HG02763 (cell line): ENCODE measurements at regions not wholly inside any gene's neighbourhood (a gene's known extent, or its start where the extent isn't known, plus 50 kb on each side); places are given as distances from the start of the nearest gene placed in this dataset.
"Not testable (repeated sequence)": the region's sequence is repeated elsewhere in the genome, so short reads cannot be mapped to it uniquely, and the experiment has no call there.

Experiments used
- ATAC-seq: cut with Tn5 transposase; IDR thresholded peaks from one replicate; pipeline ENCODE4 v1.9.1; 2021; ENCODE audit warnings: mild to moderate bottlenecking, moderate library complexity; ENCODE audit not compliant: unreplicated experiment

DNA sequence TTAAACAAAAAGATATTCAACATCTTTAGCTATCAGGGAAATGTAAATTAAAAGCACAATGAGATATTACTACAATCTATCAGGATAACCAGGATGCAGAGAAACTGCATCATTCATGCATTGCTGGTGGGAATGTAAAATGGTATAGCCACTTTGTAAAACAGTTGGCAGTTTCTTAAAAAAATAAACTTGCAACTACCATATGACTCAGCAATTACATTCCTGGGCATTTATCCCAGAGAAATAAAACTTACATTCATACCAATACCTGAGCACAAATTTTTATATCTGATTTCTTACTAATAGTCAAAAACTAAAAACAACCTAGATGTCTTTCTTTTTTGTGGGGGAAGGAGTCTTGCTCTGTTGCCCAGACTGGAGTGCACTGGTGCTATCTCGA lies 190.3 kb upstream of the TAB2 start:
- ATAC-seq = no peak

DNA sequence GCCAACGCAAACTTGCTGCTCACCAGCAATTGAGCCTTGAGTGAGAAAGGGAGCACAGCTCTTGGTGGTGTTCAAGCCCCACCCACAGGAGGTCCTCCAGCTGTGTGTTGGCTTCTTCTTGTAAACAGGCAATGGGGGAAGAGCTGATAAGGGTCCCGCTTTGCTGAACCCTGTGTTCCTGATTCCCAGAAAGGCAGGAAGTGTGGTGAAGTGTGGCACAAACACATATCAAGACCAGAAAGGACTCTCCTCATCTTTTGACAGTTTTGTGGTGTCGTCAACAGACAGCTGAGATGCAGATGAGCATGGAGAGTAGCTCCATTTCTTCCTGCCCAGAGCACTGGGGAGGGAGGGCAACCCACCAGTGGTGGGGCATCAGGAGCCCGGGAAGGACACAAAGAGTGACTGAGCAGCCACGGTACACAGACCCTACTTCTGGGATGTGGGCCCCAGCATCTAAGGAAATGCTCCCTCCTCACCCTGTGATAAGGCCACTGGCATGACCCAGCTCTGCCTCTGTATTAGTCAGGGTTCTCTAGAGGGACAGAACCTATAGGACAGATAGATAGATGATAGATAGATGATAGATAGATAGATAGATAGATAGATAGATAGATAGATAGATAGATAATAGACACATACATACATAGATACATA lies 188.9 kb upstream of the TAB2 start:
- ATAC-seq = no peak

DNA sequence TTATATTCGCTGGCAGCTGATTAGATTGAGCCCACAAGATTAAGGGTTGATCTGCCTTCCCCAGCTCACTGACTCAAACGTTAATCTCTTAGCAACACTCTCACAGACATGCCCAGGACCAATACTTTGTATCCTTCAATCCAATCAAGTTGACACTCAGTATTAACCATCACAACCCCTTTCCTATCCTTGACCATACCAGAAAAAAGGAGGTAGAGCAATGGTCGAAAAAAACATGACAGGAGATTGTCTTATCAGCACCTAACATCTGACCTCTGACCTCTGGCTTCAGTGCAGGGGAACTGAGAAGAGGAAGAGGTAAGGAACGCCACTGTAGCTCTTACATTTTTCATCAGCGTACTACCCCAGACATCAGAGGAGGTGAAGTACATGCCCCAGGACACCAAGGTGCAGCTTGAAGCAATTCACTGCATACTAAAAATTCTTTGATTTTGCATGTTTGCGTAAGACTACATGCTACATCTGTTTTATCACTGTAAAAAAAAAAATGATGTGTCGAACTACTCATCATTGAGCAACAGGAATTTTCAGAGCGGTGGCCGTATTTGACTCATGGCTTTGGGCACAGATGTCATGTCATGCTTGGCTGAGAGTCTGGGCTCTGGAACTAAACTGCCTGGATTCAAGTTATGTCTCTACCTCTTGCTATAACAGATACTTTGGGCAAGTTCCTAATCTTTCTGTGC lies 188.0 kb upstream of the TAB2 start:
- no peak for ATAC-seq

DNA sequence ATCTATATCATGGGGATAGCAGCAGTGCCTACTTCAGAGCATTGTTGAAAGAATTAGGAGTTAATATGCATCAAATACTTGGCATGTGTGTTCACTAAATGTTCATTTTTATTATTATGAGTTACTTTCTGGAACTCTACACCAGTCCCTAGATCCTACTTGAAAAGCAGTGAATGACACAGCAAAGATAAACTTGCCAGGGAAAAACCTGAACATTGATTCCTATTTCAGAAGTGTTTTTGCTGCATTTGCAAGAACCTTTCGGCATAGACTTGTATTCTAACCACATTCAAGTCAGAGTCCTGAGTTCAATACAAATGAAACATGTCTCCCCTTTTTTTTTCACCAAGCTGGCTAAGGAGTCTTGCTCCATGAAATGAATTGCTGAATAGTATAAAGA lies 187.4 kb upstream of the TAB2 start:
- no peak for ATAC-seq

DNA sequence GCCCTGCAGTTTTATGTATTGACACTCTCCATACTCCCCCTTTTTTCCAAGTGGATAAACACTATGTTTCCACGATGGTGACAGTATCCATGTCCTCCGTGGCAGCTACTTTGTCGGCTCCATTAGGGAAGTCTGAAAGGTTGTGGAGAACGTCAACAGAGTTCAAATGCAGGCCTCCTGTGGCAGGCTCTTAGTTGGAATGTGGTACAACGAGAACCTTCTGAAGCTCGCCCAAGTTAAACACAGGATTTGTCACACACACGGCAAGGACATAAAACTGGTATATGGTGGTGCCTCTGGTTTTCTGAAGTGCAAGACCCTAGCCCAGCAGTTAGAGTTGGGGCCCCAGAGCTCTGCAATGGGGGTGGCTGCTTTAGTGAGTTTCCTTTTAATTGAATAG lies 187.0 kb upstream of the TAB2 start:
- ATAC-seq = no peak

DNA sequence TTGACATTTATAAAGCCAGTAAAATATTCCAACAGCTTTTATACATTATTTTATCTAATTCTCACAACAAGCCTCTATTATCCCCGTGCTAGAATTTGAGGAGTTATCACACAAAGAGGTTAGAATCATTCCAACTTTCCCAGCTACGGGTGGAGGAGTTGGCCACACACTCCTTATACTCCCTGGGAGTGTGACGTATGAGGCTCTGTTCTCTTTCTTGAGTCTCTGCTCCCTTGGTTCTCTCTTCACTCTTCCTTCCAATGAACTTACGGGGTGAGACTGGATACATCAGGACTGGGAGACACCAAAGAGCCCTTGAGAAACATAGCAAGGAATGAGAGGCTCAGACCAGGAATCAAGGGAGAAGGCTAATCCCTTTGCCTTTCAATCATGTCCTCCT lies 185.6 kb upstream of the TAB2 start:
- no peak for ATAC-seq

DNA sequence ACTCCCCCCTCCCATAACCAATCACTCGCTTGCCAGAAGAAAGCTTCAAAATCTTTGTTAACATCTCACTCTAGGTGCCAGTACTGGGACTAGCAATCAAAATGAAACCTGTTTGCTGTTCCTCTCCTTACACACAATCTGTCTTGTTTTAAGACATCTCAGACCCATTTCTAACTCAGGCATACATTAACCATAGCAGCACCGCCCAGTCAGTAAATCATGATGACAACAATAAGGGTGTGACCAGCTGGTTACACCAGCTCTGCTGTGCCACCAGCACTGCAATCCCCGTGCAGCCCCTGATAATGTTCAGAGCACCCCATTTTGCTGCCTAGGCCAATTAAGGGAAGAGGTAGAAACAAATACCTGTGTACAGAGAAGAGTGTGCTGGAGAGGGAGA lies 185.2 kb upstream of the TAB2 start:
- ATAC-seq = no peak

DNA sequence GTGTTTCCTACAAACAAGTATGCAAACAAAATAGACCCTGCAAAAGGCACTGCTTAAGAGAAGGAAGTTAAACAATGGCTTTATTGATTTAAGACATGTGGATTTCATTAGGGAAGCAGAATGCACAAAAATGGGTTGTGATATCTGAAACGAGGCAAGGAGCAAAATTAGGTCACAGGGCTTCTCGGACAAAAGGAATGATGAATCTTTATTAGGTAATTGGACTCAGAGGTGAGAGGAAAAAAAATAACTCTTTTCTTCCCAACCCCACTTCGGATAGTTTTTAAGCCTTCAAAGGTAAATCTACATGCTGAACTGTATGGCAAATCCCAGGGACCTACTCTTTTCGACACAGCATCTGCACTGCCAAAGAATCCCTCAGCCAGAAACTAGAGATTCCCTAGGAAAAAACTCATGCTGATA lies 183.0 kb upstream of the TAB2 start:
- ATAC-seq = no peak

DNA sequence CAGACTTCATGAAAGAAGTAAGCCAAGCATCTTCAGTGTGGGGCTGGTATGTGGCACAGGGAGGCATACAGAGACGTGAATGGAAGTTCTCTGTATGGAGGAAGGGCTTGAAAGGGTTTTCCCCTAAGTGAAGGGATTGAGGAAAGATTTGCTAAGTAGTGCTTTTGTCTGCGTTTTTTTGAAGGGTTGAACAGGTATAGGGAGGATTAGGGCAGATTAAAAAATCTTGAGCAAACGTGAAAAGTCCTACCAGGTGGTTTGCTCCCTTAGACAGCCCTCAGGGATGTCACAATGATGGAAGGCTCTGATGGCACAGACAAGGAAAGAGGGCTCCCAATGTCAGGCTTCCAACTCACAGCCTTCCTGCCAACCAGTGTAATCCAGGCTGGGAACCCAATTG lies 181.7 kb upstream of the TAB2 start:
- no peak for ATAC-seq

DNA sequence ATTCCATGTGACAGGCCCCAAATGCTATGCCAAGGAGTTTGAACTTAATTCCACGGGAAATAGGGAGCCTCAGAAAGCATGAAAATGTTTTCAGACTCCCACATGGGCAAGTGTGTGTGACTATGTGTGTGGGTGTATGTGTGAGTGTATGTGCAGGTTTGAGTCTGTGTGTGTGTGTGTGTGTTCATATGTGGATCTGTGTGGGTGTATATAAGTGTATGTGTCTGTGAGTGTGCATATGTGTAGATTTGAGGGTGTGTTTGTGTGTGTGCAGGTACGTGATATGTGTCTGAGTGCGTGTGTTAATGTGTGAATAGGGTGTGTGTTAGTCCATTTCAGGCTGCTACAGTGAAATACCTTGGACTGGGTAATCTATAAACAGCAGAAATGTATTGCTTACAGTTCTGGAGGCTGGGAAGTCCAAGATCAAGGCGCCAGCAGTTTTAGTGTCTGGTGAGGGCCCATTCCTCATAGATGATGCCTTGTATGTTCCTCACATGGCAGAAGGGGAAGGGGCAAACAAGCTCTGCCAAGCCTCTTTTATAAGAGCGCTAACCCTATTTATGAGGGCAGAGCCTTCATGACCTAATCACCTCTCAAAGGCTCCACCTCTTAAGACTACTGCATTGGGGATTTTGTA lies 181.1 kb upstream of the TAB2 start:
- ATAC-seq = no peak

DNA sequence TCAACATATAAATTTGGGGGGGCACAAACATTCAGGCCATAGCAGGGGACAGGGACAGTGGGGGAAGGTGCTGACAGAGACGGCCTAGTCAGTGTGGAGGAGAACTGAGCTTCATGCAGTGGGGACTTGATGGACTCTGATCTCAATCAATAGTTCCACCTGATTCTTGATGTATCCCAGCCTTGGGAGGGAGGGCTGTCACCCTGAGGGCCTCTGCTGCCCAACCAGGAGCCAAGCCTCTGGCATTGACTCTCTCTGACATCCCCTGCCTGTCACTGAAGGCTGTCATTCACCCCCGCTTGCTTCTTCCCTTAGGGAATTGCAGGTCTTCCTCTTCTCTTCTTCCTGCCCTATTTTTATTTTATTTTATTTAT lies 180.6 kb upstream of the TAB2 start:
- no peak for ATAC-seq

DNA sequence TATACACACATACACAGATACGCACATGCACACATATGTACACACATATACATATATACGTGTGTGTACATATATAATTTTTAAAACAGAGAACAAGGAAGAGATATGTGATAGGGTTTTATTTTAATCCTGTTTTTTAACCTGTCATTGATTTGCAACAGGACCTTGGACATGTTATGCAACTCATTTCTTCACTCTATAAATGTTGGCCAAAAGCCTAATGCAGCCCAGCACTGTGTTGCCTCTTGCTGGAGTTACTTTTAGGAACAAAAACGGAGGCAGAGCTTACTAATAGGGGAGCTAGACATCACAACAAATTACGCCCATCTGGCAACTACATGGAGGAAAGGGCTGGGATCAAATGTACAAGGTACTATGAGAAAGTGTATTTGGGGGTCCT lies 179.9 kb upstream of the TAB2 start:
- ATAC-seq = no peak

DNA sequence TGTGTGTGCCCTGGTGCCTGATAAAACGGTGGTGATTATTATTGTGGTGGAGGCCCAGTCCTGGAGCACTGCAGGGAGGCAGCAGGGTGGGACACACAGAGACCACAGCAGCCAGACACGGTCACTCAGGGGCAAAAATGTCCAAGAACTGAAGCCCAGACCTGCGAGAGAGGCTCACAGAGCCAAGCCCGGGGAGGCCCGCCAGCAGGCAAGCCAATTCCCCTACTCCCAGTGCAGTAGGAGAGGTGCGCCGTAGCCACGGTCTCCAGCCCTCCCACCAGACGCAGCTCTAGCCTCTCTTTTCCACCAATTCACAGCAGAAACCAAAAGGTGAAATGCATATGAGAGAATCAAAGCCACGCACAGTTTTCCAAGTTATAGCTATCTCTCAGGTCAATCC lies 179.4 kb upstream of the TAB2 start:
- no peak for ATAC-seq

DNA sequence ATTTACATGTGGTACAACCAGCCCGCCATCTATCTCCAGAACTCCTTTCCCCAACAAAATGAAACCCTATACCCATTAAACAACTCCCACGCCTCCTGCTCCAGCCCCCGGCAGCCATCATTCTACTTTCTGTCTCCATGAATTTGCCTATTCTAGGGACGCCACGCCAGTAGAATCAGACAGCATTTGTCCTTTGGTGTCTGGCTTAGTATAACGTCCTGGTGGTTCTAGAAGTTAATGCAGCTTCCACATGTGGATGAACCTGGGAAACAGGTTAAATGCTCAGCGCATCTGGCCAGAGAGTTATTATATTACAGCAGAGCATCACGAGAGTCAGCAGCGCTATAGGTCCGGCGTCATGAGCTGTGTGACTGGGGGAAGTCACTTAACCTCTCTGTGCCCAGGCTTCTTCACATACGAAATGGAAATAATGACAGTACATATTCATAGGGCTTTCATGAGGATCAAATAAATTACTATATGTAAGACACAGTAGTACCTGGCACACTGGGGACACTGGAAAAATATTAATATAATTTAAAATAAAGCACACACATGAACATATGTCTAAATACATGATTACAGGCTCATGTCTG lies 178.7 kb upstream of the TAB2 start:
- ATAC-seq = no peak

DNA sequence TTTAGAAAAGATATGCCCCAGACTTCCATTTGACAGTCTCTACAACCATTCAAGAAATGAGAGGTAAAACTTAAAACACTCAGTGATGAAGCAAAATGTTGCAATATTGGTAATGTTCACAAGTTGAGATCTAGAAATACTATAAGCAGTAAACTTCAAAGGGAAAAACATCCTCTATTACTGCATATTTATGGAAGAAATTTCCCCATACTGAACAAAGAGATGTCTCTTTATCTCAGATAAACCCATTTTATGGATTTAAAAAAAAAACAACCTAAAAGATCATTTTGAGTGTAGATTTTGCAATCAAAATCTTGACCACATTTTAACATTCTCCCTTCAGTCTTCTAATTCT lies 177.8 kb upstream of the TAB2 start:
- ATAC-seq = no peak

DNA sequence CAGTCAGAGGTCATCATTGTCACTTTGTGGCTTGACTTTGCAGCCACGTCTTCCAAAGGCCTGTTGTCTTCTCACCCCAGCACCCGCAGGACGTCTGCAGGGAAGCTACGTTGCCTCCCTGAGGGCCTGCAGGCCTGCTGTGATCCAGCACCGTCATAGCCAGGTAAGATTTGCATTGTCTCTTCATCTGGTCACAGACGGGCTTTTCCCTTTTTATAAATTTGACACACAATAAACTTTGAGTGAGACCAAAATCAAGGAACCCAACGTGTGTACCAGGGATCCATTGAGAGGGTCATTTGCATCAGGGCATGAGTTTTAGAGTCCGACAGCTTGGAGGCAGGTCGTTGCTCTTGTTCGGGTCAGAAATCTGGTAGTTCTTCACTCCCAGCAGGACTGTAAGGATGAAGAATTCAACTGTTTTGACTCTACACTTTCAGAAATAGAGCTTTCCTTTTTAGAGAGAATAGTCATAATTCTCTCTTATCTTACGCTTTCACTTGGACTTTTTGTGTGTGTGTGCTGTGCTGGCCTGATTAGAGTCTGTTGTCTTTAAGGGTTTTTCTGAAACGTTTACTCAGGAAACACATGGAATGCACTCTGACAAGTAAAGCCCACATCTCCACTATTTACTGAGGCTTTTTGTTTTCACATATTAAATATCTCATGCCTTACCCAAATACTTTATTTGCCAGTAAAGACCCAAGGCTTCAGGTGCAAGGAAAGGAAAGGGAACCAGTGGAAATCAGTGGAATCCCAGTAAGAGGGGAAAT lies 177.2 kb upstream of the TAB2 start:
- ATAC-seq = peak; percentile 78

DNA sequence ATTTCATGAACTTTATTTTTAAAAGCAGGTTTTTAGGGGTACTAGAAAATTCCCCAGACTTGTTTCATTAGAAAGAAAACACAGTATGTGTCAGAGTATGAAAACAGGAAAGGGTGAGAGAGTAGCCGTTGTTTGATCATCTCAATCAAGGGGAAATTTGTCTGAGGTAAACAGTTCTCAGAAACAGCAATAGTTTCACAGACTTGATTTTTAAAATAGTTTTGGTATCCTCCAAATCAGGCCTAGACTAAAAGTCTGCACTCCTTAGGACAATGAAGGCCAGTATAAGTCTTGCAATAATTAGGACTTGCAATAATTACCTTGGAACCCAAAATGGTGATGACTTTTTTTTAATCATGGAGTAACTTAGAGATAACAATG lies 176.6 kb upstream of the TAB2 start:
- no peak for ATAC-seq

DNA sequence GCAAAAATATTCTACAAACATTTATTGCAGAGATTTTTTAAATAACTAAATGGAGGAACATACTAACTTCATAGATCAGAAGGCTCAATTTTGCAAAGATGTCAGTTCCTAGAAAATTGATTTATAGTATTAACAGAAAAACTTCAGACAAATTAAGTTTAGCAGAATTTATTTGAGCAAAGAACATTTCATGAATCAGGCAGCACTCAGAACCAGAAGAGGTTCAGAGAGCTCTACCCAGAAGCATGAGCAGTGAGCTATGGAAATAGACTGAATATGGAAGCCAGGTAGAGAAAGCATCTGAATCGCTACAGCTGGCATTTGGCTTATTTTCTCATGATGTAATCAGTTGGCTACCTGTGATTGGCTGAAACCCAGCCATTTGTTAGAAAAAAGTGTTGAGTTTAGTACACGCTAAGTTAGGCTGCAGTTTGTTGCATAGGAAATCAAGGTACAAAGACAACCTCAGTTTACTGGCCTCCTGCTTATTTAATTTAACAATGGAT lies 174.5 kb upstream of the TAB2 start:
- ATAC-seq = no peak

DNA sequence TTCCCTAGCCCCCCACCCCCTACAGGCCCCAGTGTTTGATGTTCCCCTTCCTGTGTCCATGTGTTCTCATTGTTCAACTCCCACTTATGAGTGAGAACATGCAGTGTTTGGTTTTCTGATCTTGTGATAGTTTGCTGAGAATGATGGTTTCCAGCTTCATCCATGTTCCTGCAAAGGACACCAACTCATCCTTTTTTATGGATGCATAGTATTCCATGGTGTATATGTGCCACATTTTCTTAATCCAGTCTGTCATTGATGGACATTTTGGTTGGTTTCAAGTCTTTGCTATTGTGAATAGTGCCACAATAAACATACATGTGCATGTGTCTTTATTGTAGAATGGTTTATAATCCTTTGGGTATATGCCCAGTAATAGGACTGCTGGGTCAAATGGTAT lies 171.7 kb upstream of the TAB2 start:
- not testable (repeated sequence) for ATAC-seq

DNA sequence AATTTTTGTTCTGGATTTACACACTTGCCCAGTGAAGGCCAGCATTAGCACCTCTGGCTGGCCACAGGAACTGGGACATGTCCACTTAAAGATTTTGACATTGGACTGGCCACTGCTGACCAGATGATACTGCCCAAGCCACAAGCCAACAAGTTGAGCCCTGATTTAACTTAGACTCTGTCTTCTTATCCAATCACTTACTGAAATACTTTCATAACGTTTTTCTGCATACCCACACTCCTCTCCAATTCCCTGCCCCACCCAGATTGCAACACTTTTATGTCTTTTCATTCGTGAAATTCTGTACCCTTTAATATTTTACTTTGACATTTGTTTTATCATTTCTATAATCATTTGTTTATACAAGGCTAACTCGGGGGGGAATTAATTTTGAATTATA lies 170.3 kb upstream of the TAB2 start:
- ATAC-seq = no peak
